ENCODE measurements at regions not wholly inside any gene's neighbourhood (a gene's known extent, or its start where the extent isn't known, plus 50 kb on each side); places are given as distances from the start of the nearest gene placed in this dataset.

- no peak for DNase-seq
These were observed 1032.4 kb downstream of the MCTP2 start for GRCh38 chr15:95263751-95264150.

GRCh38 chr15:95265419-95265997 lies 1034.1 kb downstream of the MCTP2 start:
- DNase-seq: no peak

GRCh38 chr15:95266451-95267061 lies 1035.2 kb downstream of the MCTP2 start:
- no peak for DNase-seq

DNA sequence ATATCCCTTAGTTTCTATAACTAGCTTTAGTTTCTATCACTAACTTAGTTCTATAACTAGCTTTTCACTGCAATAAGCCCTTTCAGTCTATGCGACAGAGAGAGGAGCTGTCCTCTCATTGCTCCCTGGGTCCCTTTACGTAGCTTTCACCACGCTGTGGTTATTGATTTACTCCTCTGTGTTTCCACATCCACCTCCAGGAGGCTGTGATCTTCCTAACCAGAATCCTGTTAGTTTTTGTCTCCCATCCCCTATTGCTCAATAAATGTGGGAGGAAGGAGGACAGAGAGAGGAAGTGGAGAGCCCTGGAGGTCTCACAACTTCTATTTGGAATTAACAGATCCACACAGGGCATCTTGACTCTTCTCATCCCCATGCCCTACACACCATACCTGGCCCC lies 1036.1 kb downstream of the MCTP2 start:
- DNase-seq: no peak

DNA sequence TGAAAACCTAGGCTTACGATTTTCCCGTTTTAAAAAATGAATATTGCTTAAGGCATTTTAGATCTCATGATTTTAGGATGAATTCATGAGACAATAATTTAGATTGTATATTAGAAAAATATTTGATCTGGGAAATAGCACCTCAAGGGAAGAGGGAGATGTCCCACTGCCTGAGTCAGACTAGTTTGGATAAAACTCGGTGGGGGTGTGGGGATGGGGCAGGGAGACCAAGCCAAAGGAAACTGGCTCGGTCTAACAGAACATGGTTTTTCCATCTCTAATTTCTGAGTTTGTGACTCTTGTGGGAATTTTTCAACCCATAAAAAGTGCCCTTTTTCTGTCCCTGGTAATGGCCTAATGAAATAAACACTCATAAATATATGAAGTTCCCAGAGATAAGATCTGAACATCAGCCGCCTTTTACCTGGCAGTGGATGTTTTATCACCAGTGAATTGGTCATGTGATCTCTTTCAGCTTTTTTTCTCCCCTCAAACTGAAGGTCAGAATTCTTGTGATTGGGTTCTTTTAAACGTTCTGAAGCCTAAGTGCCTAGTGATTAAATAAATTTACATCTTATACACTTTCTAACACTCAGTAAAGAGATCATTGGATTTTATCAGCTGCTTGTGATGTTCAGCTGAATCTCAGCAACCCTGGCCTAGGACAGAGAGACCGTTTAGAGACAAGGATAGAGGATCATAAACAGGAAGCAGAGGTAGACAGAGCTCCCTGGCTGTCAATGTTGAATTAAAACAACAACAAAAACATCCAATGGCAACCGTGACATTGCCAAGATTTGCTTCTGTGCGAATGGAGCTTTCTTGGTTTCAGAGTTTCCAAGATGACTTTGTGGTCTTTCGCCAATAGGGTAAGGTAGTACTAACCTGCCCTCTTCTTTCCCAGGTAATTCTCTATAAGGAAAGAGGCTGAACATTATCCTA lies 1038.2 kb downstream of the MCTP2 start:
- DNase-seq: no peak

DNA sequence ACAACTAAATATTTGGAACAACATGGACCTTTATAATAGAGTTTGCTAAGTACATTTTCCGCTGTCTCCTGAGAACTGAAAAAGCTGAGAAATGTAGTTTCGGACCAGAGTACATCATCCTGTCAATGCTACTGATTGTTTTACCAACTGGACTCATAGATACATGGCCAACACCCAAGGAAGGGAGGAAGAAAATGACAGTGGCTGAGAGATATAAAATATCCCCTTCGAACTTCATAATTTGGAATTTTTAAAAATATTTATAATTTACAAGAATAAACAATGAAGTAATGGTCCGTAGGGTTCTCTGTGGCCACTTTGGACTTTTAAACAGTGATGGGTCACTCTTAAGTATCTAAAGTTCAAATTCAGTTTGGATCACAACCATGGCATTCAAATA lies 1042.7 kb downstream of the MCTP2 start:
- no peak for DNase-seq

GRCh38 chr15:95277266-95277665 lies 1045.9 kb downstream of the MCTP2 start:
- no peak for DNase-seq

GRCh38 chr15:95278532-95279245 lies 1047.3 kb downstream of the MCTP2 start:
- DNase-seq: no peak

DNA sequence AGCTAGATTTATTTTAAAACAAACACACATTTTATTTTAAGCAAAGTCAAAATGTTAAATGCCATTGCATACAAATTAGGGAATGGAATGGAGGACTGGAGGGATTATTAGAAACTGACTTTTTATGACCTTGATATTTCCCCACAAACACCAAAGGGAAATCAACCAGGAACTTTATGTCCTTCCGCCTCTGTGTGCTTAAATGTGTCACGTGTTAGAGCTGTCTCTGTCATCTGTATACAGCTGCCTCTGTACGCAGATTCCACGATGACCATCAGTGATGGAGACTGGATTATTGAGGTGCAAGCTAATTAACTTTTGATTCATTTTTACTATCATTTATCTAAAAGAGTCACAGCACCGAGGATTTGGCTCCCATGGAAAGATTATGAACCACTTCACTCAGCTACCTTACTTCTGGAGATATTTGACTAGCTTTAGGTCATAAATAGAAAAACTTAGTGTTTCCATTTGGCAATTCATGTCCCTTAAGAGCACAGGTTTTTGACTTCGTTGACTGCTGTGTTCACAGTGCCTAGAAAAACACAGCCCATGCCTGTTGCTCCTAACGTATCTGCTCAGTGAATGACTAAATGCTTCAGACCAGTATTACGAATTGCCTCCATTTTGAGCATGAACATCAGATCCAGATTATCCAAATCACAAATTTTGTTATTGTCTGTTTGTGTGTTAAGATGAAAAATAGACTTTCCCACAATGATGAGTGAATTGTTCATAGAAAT lies 1048.1 kb downstream of the MCTP2 start:
- DNase-seq: no peak

- DNase-seq: no peak
These were observed 1049.3 kb downstream of the MCTP2 start for GRCh38 chr15:95280711-95281110.

DNA sequence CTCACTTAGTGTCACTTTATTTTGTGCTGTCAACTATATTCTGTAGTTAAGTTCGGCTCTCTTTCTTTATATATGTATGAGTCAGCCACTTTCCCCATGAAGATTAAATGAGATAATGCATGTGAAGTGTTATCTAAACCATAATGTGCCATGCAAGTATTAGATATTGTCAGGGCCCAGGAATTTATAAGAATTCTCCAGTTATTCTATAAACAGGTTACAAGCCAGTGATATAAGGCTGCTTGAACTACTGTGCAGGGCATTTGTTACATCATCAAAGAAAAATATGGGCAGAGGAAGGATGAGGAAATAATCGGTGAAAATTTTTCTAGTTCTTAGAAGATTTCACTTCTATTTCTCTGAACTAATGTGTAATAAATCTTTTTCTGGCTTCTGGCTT lies 1049.0 kb upstream of the NR2F2 start:
- no peak for DNase-seq

DNA sequence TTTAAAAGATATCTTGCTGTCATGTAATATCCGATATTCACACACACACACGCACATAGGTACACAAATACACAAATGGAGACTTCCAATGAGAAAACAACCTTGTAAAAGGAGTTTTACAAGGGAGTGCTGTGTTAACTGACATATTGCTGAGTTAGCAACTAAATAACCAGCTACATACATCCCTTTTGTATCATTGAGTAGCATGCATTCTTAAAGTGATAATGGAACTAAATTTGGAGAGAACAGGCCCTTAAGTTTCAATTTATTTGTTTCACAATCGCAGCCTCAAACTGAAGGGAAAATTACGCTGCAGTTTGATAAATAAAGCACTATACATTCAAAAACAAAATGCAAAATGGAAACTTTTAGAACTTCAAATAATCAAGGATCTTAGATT lies 1046.0 kb upstream of the NR2F2 start:
- DNase-seq: no peak

- DNase-seq: no peak
These were observed 1045.5 kb upstream of the NR2F2 start for GRCh38 chr15:95284933-95285421.

DNA sequence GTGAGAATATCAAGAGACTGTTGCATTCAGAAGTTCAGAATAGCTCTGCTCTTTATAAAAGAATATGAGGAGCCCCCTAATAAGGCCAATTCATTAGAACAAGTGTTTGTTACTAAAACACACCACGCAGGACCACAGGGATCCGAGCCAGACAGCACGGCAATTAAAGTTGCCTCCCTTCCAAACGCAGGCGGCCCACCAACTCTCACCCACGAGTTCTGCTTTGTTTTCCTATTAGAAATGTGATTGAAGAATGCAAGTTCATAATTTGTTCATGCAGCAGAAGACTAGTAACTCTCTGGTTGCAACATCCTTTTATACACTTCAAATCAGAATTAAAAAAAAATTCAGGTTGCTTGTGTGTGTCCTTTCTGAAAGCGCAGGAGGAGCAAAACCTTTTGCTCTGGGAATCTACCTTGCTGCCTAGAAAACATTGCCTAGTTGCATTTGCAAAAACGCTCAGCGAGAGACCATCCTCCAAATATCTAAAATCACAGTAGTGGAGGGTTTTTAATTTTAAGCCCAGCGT lies 1044.1 kb upstream of the NR2F2 start:
- no peak for DNase-seq

DNA sequence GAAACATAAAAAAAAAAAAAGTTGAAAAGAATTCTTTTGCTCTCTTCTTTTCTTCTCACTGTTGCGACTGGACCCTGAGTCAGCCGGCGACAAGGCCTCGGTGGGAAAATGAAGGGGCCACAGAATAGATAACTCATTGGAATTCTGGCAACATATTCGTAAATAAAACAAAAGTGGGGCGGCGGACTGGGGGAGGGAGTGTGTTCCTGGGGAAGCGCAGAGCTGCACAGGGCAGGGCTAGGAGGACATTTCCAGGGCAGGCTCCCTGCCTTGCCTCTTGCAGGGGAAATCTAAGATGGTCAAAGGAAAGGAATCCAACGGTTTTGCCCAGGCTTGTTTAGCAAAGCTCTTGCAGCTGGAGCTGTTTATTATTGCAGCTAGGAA lies 1042.8 kb upstream of the NR2F2 start:
- DNase-seq: no peak

- DNase-seq: no peak
These were observed 1041.9 kb upstream of the NR2F2 start for GRCh38 chr15:95288626-95289025.

DNA sequence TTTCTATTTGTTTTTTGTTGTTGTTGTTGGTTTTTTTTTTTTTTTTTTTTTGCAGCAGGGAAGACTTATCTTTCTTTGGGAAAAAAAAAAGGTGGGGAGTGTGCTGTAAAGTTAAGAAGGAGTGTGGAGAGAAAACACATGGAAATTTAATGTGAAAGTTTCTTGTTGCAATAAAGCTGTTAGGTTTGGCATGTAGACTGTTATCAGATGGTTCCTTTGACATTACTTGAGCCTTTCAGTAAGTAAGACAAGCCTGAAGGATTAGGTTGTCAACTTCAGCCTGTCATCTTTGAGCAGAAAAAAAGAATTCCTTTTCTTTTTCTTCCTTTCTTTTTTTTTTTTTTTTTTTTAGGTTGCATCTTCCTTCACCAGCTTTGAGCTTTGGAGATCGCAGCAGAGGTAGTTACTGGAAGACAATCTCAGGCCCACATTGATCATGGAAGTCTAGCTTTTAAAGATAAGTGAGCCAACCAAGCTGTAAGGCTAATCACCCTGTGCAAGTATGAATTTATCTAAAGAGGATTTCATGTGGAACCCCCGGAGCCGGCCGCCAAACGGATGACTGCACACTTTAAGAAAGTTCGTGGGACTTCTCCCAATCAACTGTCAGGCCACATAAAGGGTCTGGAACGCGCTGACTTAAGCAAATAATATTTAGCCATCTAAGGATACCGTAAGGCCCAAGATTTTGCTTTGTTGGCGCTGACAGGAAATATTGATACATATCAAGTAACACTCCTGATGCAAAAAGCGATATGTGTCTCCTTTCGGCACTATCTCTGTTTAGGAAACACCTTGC lies 1040.1 kb upstream of the NR2F2 start:
- DNase-seq: no peak

DNA sequence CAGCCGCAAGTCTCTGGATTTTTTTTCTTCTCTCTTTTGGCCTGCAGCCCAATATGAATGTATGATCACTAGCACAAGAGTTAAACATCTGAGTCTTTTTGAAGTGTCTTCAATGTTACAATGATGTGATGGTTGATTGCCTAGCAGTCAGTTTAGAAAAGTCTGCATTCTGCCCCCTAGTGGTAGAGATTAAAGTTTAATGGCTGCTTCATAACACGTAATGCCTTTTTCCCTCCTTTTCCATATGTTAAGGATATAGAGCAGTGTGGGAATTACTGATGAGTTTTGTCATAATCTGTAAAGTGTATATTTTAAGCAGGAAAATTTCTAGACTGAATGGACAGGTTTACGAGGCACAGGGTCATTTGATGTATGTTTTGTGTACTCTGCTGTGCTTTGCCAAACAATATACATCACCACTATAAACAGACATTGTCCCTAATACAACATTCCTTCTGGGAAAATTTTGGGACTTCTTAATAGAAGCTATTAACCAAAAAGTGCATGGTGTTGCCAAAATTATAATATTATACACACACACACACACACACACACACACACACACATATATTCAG lies 1038.5 kb upstream of the NR2F2 start:
- no peak for DNase-seq

GRCh38 chr15:95292785-95293450 lies 1037.6 kb upstream of the NR2F2 start:
- DNase-seq: no peak

- DNase-seq: no peak
These were observed 1037.0 kb upstream of the NR2F2 start for GRCh38 chr15:95293456-95294031.
